ENCODE measurements at regions not wholly inside any gene's neighbourhood (a gene's known extent, or its start where the extent isn't known, plus 50 kb on each side); places are given as distances from the start of the nearest gene placed in this dataset.

- Mint-ChIP-seq H3K36me3 (ENCODE audit: low read depth) (peaks cover 5% of the 10 kb centered on the region), H3K27me3 (ENCODE audit: low read depth) (no peaks in the 10 kb centered on the region), H3K9me3 (no peaks in the 10 kb centered on the region), H3K4me3 (no peak overlapping the region), H3K27ac (no peak overlapping the region), H3K4me1 (ENCODE audit: low read depth) (peaks cover 4% of the 10 kb centered on the region)
- intact Hi-C loops (cut with micrococcal nuclease), result no loop called here
- DNase-seq, result no peak
- CTCF ChIA-PET, result no interaction called here
These were observed 50.9 kb downstream of the DISP1 start for GRCh38 chr1:222865718-222866117.

- Mint-ChIP-seq H3K27me3 (ENCODE audit: low read depth) (no peaks in the 10 kb centered on the region), H3K4me1 (ENCODE audit: low read depth) (no peaks in the 10 kb centered on the region), H3K36me3 (ENCODE audit: low read depth) (peaks cover 4% of the 10 kb centered on the region)
These were observed 52.5 kb downstream of the DISP1 start for GRCh38 chr1:222867316-222867715.

DNA sequence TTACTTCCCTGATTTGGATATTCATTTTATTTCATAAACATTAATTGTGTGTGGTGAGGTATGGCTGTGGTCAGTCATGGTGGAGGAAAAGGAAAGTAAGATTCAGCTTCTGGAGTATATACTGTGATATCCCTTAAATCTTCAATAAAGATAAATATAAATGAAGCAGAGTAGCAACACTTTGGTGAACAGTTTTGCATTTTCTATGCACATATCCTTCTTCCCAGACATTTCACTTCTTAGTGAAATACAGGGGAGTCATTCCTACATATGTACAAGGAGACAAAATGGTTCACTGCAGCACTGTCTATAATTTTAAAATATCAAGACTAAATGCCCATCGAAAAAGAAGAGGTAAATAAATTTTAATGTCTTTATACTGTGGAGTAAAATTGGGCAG, 61.3 kb downstream of the DISP1 start:
- DNase-seq, result no peak
- intact Hi-C loops (cut with micrococcal nuclease), result no loop called here
- H3K4me3 Mint-ChIP-seq, result no peak overlapping the region
- CTCF ChIA-PET, result no interaction called here
- H3K36me3 Mint-ChIP-seq (ENCODE audit: low read depth), result peaks cover 19% of the 10 kb centered on the region
- H3K27me3 Mint-ChIP-seq (ENCODE audit: low read depth), result no peaks in the 10 kb centered on the region
- no peak overlapping the region for H3K27ac Mint-ChIP-seq
- peaks cover 27% of the 10 kb centered on the region for H3K4me1 Mint-ChIP-seq (ENCODE audit: low read depth)
- H3K9me3 Mint-ChIP-seq, result peaks cover 15% of the 10 kb centered on the region

More at GRCh38 chr1:222867316-222867715, 52.5 kb downstream of the DISP1 start:
- no peak for DNase-seq
- Mint-ChIP-seq H3K4me3 (no peak overlapping the region), H3K27ac (no peak overlapping the region), H3K9me3 (no peaks in the 10 kb centered on the region)
- CTCF ChIA-PET, result no interaction called here
- intact Hi-C loops (cut with micrococcal nuclease), result no loop called here

DNA sequence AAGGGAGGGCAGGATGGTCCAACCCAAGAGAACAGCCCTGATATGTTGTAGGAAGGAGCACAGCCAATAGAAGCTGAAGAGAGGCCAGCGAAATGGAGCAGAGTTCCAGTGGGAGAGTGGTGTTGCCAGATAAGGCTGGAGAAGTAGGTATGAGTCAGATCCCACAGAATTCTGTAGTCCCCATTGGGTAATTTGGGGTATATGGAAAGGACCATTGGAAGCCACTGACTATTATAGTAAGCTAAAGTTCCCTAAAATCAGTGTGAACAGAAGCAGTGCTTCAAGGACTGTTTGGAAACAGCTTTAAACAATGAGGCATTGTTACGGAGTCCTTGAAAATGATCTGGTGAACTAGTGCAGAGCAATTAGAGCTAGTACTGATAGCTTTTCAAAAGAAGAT, 63.0 kb downstream of the DISP1 start:
- peaks cover 30% of the 10 kb centered on the region for H3K4me1 Mint-ChIP-seq (ENCODE audit: low read depth)
- no peak overlapping the region for H3K27ac Mint-ChIP-seq
- no peak overlapping the region for H3K4me3 Mint-ChIP-seq
- no peak for DNase-seq
- H3K9me3 Mint-ChIP-seq, result peaks cover 11% of the 10 kb centered on the region
- H3K27me3 Mint-ChIP-seq (ENCODE audit: low read depth), result no peaks in the 10 kb centered on the region
- intact Hi-C loops (cut with micrococcal nuclease), result no loop called here
- CTCF ChIA-PET, result no interaction called here
- peaks cover 14% of the 10 kb centered on the region for H3K36me3 Mint-ChIP-seq (ENCODE audit: low read depth)

- Mint-ChIP-seq H3K27me3 (ENCODE audit: low read depth) (no peaks in the 10 kb centered on the region), H3K27ac (peak overlapping the region; percentile 53), H3K4me1 (ENCODE audit: low read depth) (peaks cover 23% of the 10 kb centered on the region), H3K9me3 (peaks cover 5% of the 10 kb centered on the region), H3K36me3 (ENCODE audit: low read depth) (peaks cover 6% of the 10 kb centered on the region), H3K4me3 (no peak overlapping the region)
- CTCF ChIA-PET, result no interaction called here
- intact Hi-C loops (cut with micrococcal nuclease), result loop anchor here (1.0 to 5.0 kb wide), 3 partner anchors 17 to 168 kb away; partner anchors contain the start of genes AIDA, BROX and DISP1
- DNase-seq, result peak; percentile 52
These were observed 65.7 kb downstream of the DISP1 start for GRCh38 chr1:222880587-222880986.

DNA sequence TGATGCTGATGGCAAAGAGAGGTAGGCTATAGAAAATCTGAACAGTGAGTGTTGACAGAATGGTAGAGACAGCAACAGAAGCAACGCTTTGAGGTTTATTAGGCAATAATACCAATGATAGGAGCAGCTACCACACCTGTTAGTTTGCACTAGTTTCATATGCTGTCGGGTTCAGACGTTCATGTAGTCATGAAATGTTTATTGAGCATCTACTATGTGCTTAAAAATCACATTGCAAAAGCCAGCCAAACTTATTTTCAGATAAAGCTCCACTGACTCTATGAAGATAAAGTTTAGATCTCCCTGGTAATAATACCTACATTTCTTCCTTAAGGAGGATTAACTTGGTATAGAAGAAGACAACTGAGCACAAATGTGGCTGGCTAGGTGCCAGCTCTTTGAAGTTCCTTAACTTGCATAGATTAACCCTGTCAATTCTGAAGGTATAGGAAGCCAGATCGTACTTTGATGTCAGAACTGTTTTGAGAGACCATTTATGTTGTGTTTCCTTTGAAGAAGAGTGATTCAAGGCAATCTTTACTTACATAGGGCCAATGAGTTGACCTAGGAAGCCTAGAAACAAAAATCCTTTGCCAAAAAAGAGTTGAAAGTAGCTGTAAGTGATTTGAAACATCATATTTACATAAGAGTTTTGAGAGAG, 71.5 kb downstream of the DISP1 start:
- Mint-ChIP-seq H3K4me3 (no peak overlapping the region), H3K36me3 (ENCODE audit: low read depth) (peaks cover 2% of the 10 kb centered on the region), H3K27me3 (ENCODE audit: low read depth) (no peaks in the 10 kb centered on the region), H3K4me1 (ENCODE audit: low read depth) (peaks cover 16% of the 10 kb centered on the region), H3K27ac (no peak overlapping the region), H3K9me3 (no peaks in the 10 kb centered on the region)
- intact Hi-C loops (cut with micrococcal nuclease), result no loop called here
- peak; percentile 23 for DNase-seq
- CTCF ChIA-PET, result interaction anchor here (0.7 to 0.8 kb wide), 2 partner anchors 70 to 699 kb away, joined by 3 read pairs; no protein-coding TSS in a partner anchor

DNA sequence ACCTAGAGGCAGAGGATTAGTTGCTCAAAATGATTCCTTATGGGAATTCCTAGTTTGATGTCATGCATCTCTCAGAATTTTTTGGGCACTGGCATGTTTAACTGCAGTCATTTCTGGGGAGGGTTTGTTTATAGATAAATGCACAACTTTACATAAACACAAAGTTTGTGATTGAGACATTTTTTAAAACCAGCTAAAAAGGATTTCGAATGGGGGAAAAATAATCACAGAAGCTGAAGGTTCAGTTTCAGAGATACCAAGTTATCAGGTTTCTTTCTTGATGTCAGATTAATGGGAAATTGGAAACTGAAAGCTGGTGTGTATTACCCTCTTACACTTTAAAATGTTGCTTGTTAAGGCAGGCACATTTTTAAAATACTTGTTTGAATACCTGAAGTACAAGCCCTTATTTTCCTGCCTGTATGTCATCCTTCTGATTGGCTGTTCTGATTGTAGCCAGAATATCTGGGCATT, 72.1 kb downstream of the DISP1 start:
- intact Hi-C loops (cut with micrococcal nuclease), result no loop called here
- no peak overlapping the region for H3K4me3 Mint-ChIP-seq

GRCh38 chr1:222889440-222889839, 74.6 kb downstream of the DISP1 start:
- Mint-ChIP-seq H3K36me3 (ENCODE audit: low read depth) (peaks cover 4% of the 10 kb centered on the region), H3K4me3 (no peak overlapping the region), H3K9me3 (no peaks in the 10 kb centered on the region), H3K4me1 (ENCODE audit: low read depth) (peaks cover 14% of the 10 kb centered on the region), H3K27me3 (ENCODE audit: low read depth) (no peaks in the 10 kb centered on the region), H3K27ac (no peak overlapping the region)
- intact Hi-C loops (cut with micrococcal nuclease), result no loop called here
- CTCF ChIA-PET, result no interaction called here
- no peak for DNase-seq

More for the DNA sequence above, 72.1 kb downstream of the DISP1 start:
- Mint-ChIP-seq H3K9me3 (no peaks in the 10 kb centered on the region), H3K4me1 (ENCODE audit: low read depth) (peaks cover 14% of the 10 kb centered on the region), H3K36me3 (ENCODE audit: low read depth) (peaks cover 2% of the 10 kb centered on the region), H3K27ac (no peak overlapping the region), H3K27me3 (ENCODE audit: low read depth) (no peaks in the 10 kb centered on the region)
- CTCF ChIA-PET, result interaction anchor here (0.7 to 0.8 kb wide), 2 partner anchors 71 to 700 kb away, joined by 3 read pairs; no protein-coding TSS in a partner anchor
- DNase-seq, result no peak

GRCh38 chr1:222890716-222891115, 75.9 kb downstream of the DISP1 start:
- DNase-seq, result no peak
- no peak overlapping the region for H3K4me3 Mint-ChIP-seq
- intact Hi-C loops (cut with micrococcal nuclease), result no loop called here
- H3K36me3 Mint-ChIP-seq (ENCODE audit: low read depth), result peaks cover 1% of the 10 kb centered on the region
- CTCF ChIA-PET, result interaction anchor here (1.6 kb wide), 1 partner anchor 13 kb away, joined by 4 read pairs; no protein-coding TSS in a partner anchor
- no peaks in the 10 kb centered on the region for H3K27me3 Mint-ChIP-seq (ENCODE audit: low read depth)
- H3K27ac Mint-ChIP-seq, result no peak overlapping the region
- no peaks in the 10 kb centered on the region for H3K9me3 Mint-ChIP-seq
- H3K4me1 Mint-ChIP-seq (ENCODE audit: low read depth), result peaks cover 14% of the 10 kb centered on the region

DNA sequence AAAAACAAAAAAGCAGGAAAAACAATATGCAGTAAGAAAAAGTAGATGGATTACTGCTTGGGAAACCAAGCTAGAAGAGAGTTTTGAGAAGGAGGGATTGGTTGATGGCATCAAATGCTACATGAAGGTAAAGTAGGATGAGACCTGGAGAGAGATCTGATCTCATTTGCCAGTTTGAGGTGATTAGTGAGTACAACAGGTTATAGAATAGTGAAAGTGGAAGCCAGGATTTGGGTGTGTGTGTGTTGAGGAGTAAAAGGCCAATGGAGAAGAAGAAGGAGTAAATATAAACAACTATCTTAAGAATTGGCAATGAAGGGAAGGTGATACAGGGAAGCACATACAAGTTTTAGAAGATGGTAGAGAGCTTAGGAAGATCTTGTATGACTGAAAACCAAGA, 76.7 kb downstream of the DISP1 start:
- Mint-ChIP-seq H3K4me3 (no peak overlapping the region), H3K27me3 (ENCODE audit: low read depth) (no peaks in the 10 kb centered on the region), H3K4me1 (ENCODE audit: low read depth) (peaks cover 18% of the 10 kb centered on the region), H3K9me3 (no peaks in the 10 kb centered on the region), H3K36me3 (ENCODE audit: low read depth) (peaks cover 1% of the 10 kb centered on the region), H3K27ac (no peak overlapping the region)
- no peak for DNase-seq
- intact Hi-C loops (cut with micrococcal nuclease), result no loop called here
- CTCF ChIA-PET, result interaction anchor here (0.6 to 1.6 kb wide), 2 partner anchors 12 to 633 kb away, joined by 4 read pairs; no protein-coding TSS in a partner anchor

- intact Hi-C loops (cut with micrococcal nuclease), result no loop called here
- no peaks in the 10 kb centered on the region for H3K27me3 Mint-ChIP-seq (ENCODE audit: low read depth)
- H3K4me3 Mint-ChIP-seq, result no peak overlapping the region
- DNase-seq, result no peak
- peaks cover 1% of the 10 kb centered on the region for H3K36me3 Mint-ChIP-seq (ENCODE audit: low read depth)
- peaks cover 21% of the 10 kb centered on the region for H3K4me1 Mint-ChIP-seq (ENCODE audit: low read depth)
- no peak overlapping the region for H3K27ac Mint-ChIP-seq
- no peaks in the 10 kb centered on the region for H3K9me3 Mint-ChIP-seq
- CTCF ChIA-PET, result interaction anchor here (0.6 kb wide), 1 partner anchor 632 kb away, joined by 4 read pairs; no protein-coding TSS in a partner anchor
These were observed 77.4 kb downstream of the DISP1 start for GRCh38 chr1:222892137-222892769.

GRCh38 chr1:222893255-222893654, 78.4 kb downstream of the DISP1 start:
- no peak for DNase-seq
- H3K27me3 Mint-ChIP-seq (ENCODE audit: low read depth), result no peaks in the 10 kb centered on the region
- peaks cover 24% of the 10 kb centered on the region for H3K4me1 Mint-ChIP-seq (ENCODE audit: low read depth)
- peaks cover 1% of the 10 kb centered on the region for H3K36me3 Mint-ChIP-seq (ENCODE audit: low read depth)
- no peak overlapping the region for H3K4me3 Mint-ChIP-seq
- H3K9me3 Mint-ChIP-seq, result no peaks in the 10 kb centered on the region
- H3K27ac Mint-ChIP-seq, result no peak overlapping the region
- CTCF ChIA-PET, result no interaction called here
- intact Hi-C loops (cut with micrococcal nuclease), result no loop called here

DNA sequence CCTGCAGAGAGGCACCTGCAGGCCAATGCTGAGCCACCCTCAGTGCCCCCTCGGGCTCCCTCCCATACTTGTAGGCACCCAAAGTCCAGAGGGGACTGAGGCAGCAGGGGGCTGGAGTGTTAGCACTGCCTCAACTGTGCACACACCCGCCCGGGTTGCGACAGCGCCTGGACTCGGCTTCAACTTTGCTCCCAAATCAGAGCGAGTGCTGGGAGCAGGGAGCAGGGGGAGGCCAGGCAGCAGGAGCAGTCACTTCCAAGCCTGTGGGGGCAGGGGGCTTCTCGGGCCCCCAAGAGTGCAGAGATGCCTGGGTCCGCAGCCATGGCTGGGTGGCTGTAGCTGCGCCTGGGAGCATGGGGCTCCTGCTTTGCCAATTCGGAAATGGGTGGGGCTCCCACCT, 79.5 kb downstream of the DISP1 start:
- Mint-ChIP-seq H3K27ac (no peak overlapping the region), H3K27me3 (ENCODE audit: low read depth) (no peaks in the 10 kb centered on the region), H3K9me3 (no peaks in the 10 kb centered on the region), H3K36me3 (ENCODE audit: low read depth) (peaks cover 1% of the 10 kb centered on the region), H3K4me3 (no peak overlapping the region), H3K4me1 (ENCODE audit: low read depth) (peaks cover 23% of the 10 kb centered on the region)
- CTCF ChIA-PET, result no interaction called here
- no peak for DNase-seq
- intact Hi-C loops (cut with micrococcal nuclease), result no loop called here
